ENCODE measurements at regions not wholly inside any gene's neighbourhood (a gene's known extent, or its start where the extent isn't known, plus 50 kb on each side); places are given as distances from the start of the nearest gene placed in this dataset.

DNA sequence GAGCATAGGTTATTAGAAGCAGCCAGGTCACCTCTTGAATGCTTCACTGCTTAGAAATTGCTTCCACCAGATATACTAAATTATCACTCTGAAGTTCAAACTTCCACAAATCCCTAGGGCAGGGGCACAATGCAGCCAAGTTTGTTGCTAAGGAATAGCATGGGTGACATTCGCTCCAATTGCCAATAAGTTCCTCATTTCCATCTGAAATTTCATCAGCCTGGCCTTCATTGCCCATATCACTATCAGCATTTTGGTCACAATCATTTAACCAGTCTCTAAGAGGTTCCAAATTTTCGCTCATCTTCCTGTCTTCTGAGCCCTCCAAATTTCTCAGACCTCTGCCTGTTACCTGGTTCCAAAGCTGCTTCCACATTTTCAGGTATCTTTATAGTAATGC, 356.1 kb downstream of the DAD1 start:
- no peak for TF ChIP-seq CTCF (conservative IDR thresholded peaks at IDR 0.05; ENCODE audit: low read length)
- TF ChIP-seq EZH2phosphoT487 (IDR thresholded peaks at IDR 0.05; ENCODE audit: borderline replicate concordance) = no peak

Measured in Loucy (cell line).